Pancreas (tissue), 10 donors: ENCODE measurements at regions not wholly inside any gene's neighbourhood (a gene's known extent, or its start where the extent isn't known, plus 50 kb on each side); places are given as distances from the start of the nearest gene placed in this dataset.

ENCODE experiments used
- ATAC-seq, 4 donors: fragments of 200-7000 bp; cut with Tn5 transposase; one replicate each; pipeline versions ENCODE4 v1.8.0 to v1.9.1; 2020; ENCODE audit warnings: mild to moderate bottlenecking in 4 of 4, moderate library complexity in 4 of 4
- DNase-seq, 6 donors: peaks; one replicate each; pipeline ENCODE4 v3.0.0-alpha.2; 2020
- FAIRE-seq: peaks from 2 replicates; lab custom pipeline; 2012; peaks lifted over from hg19 to GRCh38; lab: Jason Lieb, UNC
- H3K27ac ChIP-seq, 4 donors: fragments of 200-600 bp; sonication (generic); 1 replicate in 3 of 4; 2 replicates in 1 of 4; pipeline versions ENCODE4 v1.5.0 to v1.8.0; 2020
- H3K27me3 ChIP-seq, 4 donors: fragments of 200-600 bp; one replicate each; pipeline ENCODE4 v1.8.0; 2021
- H3K36me3 ChIP-seq, 3 donors: fragments of 200-600 bp; sonication (generic) in 1 of 3; one replicate each; pipeline versions ENCODE4 v1.5.0 to v1.8.0; 2020 to 2021
- H3K4me1 ChIP-seq, 3 donors: fragments of 200-600 bp; one replicate each; pipeline ENCODE4 v1.8.0; 2021
- H3K4me3 ChIP-seq, 4 donors: fragments of 200-600 bp; sonication (generic) in 2 of 4; one replicate each; pipeline versions ENCODE4 v1.5.0 to v1.8.0; 2020 to 2021
- H3K9me3 ChIP-seq, 4 donors: fragments of 200-600 bp; one replicate each; pipeline ENCODE4 v1.8.0; 2021
- CTCF ChIP-seq, 4 donors: fragments of 200-600 bp; sonication (generic) in 3 of 4; IDR thresholded peaks; one replicate each; pipeline versions ENCODE4 v1.5.0 to v1.8.0; 2021; ENCODE audit warnings: antibody characterized with exemption in 4 of 4
- WGBS, 2 donors: extraction: QIAGEN DNeasy Blood & Tissue Kit; methylation state at CpG; one replicate each; pipeline ENCODE4 v1.1.7; 2013; 5-methylcytosine and 5-hydroxymethylcytosine counted together
- intact Hi-C, 3 donors: fragments of 100-400 bp; cut with DNase I; formaldehyde crosslinking; loops; one replicate each; pipeline versions ENCODE4 v1.11.1 to v1.14.2; 2022
- donor health status: healthy with polysubstance abuse.
- donor health status: DM: no; HTN: no; CAD: no; lungs with moderate emphysema.
- donor health status: DM: no; HTN: no; CAD: no.
- donor health status: control.
- donor health status: control.
- donor health status: Bipolar disorder and iron deficiency.
- donor health status: DM: yes; HTN: yes; CAD: no.
- donor health status: DM: no; HTN: no; CAD: no.
- donor health status: DM: no; HTN: no; CAD: no.
- donor health status: DM: yes; HTN: yes; CAD: no.

GRCh38 chr7:25069900-25070443 lies 55.1 kb downstream of the CYCS start:
- intact Hi-C loops = loop anchor here (2.0 to 10.0 kb wide), 2 partner anchors 255 to 257 kb away; no protein-coding TSS in a partner anchor
- WGBS, 2 donors = 8 to 16% methylated on average over 11 of the region's 11 CpGs
- Histone ChIP-seq H3K36me3 (no peaks in the 10 kb centered on the region), H3K9me3 (no peaks in the 10 kb centered on the region), H3K27me3 (no peaks in the 10 kb centered on the region), H3K27ac (no peak overlapping the region), H3K4me3 (peak overlapping the region in 3 of 4 donors; percentile 12 to 38 (median 30)), H3K4me1 (peaks cover 0 to 11% (median 0%) of the 10 kb centered on the region in 3 donors)
- ATAC-seq = peak; percentile 82 to 96 (median 92)
- DNase-seq = peak in 3 of 6 donors; percentile 41 to 55 (median 53)
- FAIRE-seq = no peak
- TF ChIP-seq CTCF (IDR thresholded peaks at IDR 0.05) = peak; percentile 77 to 89 (median 82)

GRCh38 chr7:25068502-25069213 lies 56.4 kb downstream of the CYCS start:
- DNase-seq = no peak
- intact Hi-C loops = loop anchor here in 1 of 3 donors (10.0 kb wide), 1 partner anchor 254 kb away; no protein-coding TSS in a partner anchor
- peak in 2 of 4 donors; percentile 9 to 30 for ATAC-seq

GRCh38 chr7:25067726-25068501 lies 57.1 kb downstream of the CYCS start:
- Histone ChIP-seq H3K36me3 (no peaks in the 10 kb centered on the region), H3K27ac (no peak overlapping the region), H3K27me3 (no peaks in the 10 kb centered on the region), H3K4me1 (peaks cover 0 to 8% (median 0%) of the 10 kb centered on the region in 3 donors), H3K9me3 (no peaks in the 10 kb centered on the region), H3K4me3 (no peak overlapping the region)
- TF ChIP-seq CTCF (IDR thresholded peaks at IDR 0.05) = no peak
- intact Hi-C loops = loop anchor here in 1 of 3 donors (10.0 kb wide), 1 partner anchor 253 kb away; no protein-coding TSS in a partner anchor
- no peak for FAIRE-seq
- no peak for ATAC-seq
- 58 to 62% methylated on average over 6 of the region's 6 CpGs for WGBS, 2 donors
- DNase-seq = no peak

More at GRCh38 chr7:25068502-25069213, 56.4 kb downstream of the CYCS start:
- H3K27ac ChIP-seq = no peak overlapping the region
- no peaks in the 10 kb centered on the region for H3K9me3 ChIP-seq
- no peak overlapping the region for H3K4me3 ChIP-seq
- no peak for TF ChIP-seq CTCF (IDR thresholded peaks at IDR 0.05)
- peaks cover 0 to 11% (median 0%) of the 10 kb centered on the region in 3 donors for H3K4me1 ChIP-seq
- no peak for FAIRE-seq
- WGBS, 2 donors = 86 to 91% methylated on average over 10 of the region's 10 CpGs
- no peaks in the 10 kb centered on the region for H3K27me3 ChIP-seq
- no peaks in the 10 kb centered on the region for H3K36me3 ChIP-seq

GRCh38 chr7:25066253-25066652 lies 58.8 kb downstream of the CYCS start:
- H3K27ac ChIP-seq = no peak overlapping the region
- H3K9me3 ChIP-seq = no peaks in the 10 kb centered on the region
- no peak overlapping the region for H3K4me3 ChIP-seq
- H3K36me3 ChIP-seq = no peaks in the 10 kb centered on the region
- ATAC-seq (no peak), DNase-seq (no peak), FAIRE-seq (no peak)
- intact Hi-C loops = loop anchor here in 1 of 3 donors (10.0 kb wide), 1 partner anchor 251 kb away; no protein-coding TSS in a partner anchor
- H3K4me1 ChIP-seq = peaks cover 0 to 5% (median 0%) of the 10 kb centered on the region in 3 donors
- H3K27me3 ChIP-seq = no peaks in the 10 kb centered on the region
- TF ChIP-seq CTCF (IDR thresholded peaks at IDR 0.05) = no peak
- WGBS, 2 donors = 89 to 96% methylated on average over 1 of the region's 1 CpG
